ENCODE measurements at regions not wholly inside any gene's neighbourhood (a gene's known extent, or its start where the extent isn't known, plus 50 kb on each side); places are given as distances from the start of the nearest gene placed in this dataset.
"Not testable (repeated sequence)": the region's sequence is repeated elsewhere in the genome, so short reads cannot be mapped to it uniquely, and the experiment has no call there.

GRCh38 chr20:29409833-29410805 is 1847.3 kb upstream of the DEFB115 start:
- no peak overlapping the region for H3K4me3 ChIP-seq (ENCODE audit: low read depth, low read length)
- no peak for DNase-seq (ENCODE audit: low read depth)

- no peak for DNase-seq (ENCODE audit: low read depth)
- H3K4me3 ChIP-seq (ENCODE audit: low read depth, low read length) = no peak overlapping the region
These were observed 1846.5 kb upstream of the DEFB115 start for GRCh38 chr20:29410806-29411457.

GRCh38 chr20:29411458-29411820 is 1846.0 kb upstream of the DEFB115 start:
- H3K4me3 ChIP-seq (ENCODE audit: low read depth, low read length); DNase-seq (ENCODE audit: low read depth): not testable (repeated sequence)

GRCh38 chr20:29419378-29419777 is 1838.1 kb upstream of the DEFB115 start:
- H3K4me3 ChIP-seq (ENCODE audit: low read depth, low read length) = no peak overlapping the region
- no peak for DNase-seq (ENCODE audit: low read depth)

GRCh38 chr20:29427201-29428060 is 1830.0 kb upstream of the DEFB115 start:
- no peak overlapping the region for H3K4me3 ChIP-seq (ENCODE audit: low read depth, low read length)
- no peak for DNase-seq (ENCODE audit: low read depth)

- no peak for DNase-seq (ENCODE audit: low read depth)
- no peak overlapping the region for H3K4me3 ChIP-seq (ENCODE audit: low read depth, low read length)
These were observed 1826.9 kb upstream of the DEFB115 start for GRCh38 chr20:29430531-29430930.

GRCh38 chr20:29440721-29441120 is 1816.7 kb upstream of the DEFB115 start:
- DNase-seq (ENCODE audit: low read depth); H3K4me3 ChIP-seq (ENCODE audit: low read depth, low read length): not testable (repeated sequence)

- peak; percentile 1 for DNase-seq (ENCODE audit: low read depth)
- H3K4me3 ChIP-seq (ENCODE audit: low read depth, low read length) = not testable (repeated sequence)
These were observed 1814.2 kb upstream of the DEFB115 start for GRCh38 chr20:29443206-29443781.

GRCh38 chr20:29443819-29444218 is 1813.6 kb upstream of the DEFB115 start:
- no peak overlapping the region for H3K4me3 ChIP-seq (ENCODE audit: low read depth, low read length)
- no peak for DNase-seq (ENCODE audit: low read depth)

- DNase-seq (ENCODE audit: low read depth) = peak; percentile 45
- peak overlapping the region; percentile 27 for H3K4me3 ChIP-seq (ENCODE audit: low read depth, low read length)
These were observed 1812.2 kb upstream of the DEFB115 start for GRCh38 chr20:29445050-29445907.

GRCh38 chr20:29447517-29448484 is 1809.7 kb upstream of the DEFB115 start:
- DNase-seq (ENCODE audit: low read depth); H3K4me3 ChIP-seq (ENCODE audit: low read depth, low read length): not testable (repeated sequence)

- DNase-seq (ENCODE audit: low read depth) = no peak
- H3K4me3 ChIP-seq (ENCODE audit: low read depth, low read length) = no peak overlapping the region
These were observed 1808.5 kb upstream of the DEFB115 start for GRCh38 chr20:29448806-29449470.

GRCh38 chr20:29452186-29452585 is 1805.3 kb upstream of the DEFB115 start:
- DNase-seq (ENCODE audit: low read depth) = no peak
- no peak overlapping the region for H3K4me3 ChIP-seq (ENCODE audit: low read depth, low read length)

- not testable (repeated sequence) for DNase-seq (ENCODE audit: low read depth); H3K4me3 ChIP-seq (ENCODE audit: low read depth, low read length)
These were observed 1800.3 kb upstream of the DEFB115 start for GRCh38 chr20:29456987-29457693.

- no peak overlapping the region for H3K4me3 ChIP-seq (ENCODE audit: low read depth, low read length)
These were observed 1784.9 kb upstream of the DEFB115 start for GRCh38 chr20:29472606-29473005.

GRCh38 chr20:29492840-29493239 is 1764.6 kb upstream of the DEFB115 start:
- DNase-seq (ENCODE audit: low read depth); H3K4me3 ChIP-seq (ENCODE audit: low read depth, low read length): not testable (repeated sequence)

More at GRCh38 chr20:29472606-29473005, 1784.9 kb upstream of the DEFB115 start:
- no peak for DNase-seq (ENCODE audit: low read depth)
